ENCODE measurements at regions not wholly inside any gene's neighbourhood (a gene's known extent, or its start where the extent isn't known, plus 50 kb on each side); places are given as distances from the start of the nearest gene placed in this dataset.

DNA sequence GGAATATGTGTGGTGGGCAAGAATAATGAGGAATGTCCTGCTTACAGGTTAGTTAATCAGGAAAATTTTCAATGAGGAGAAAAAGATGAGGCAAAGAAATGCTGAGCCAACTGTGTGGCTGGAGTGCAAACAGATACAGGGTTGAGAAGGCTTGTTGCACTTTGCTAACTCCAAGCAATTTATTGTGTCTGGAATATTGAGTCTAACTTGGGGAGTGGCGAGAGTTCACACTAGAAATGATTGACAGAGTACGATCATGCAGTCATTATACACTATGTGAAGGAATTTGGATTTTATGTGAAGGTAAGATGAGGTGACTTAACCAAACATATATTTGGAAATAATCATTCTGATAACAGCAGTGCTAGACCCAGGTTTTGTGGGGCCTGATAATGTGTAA, 185.0 kb upstream of the ELAC2 start:
- Histone ChIP-seq H3K36me3 (ENCODE audit: control insufficient read depth, insufficient read depth, low read length) (no peaks in the 10 kb centered on the region), H3K9me3 (replicated peaks; ENCODE audit: control insufficient read depth, low read depth, low read length) (no peaks in the 10 kb centered on the region), H3K4me1 (ENCODE audit: control insufficient read depth, insufficient read depth, low read length) (no peaks in the 10 kb centered on the region), H3K27me3 (ENCODE audit: control insufficient read depth, insufficient read depth, low read length) (no peaks in the 10 kb centered on the region), H3K4me3 (ENCODE audit: low read length) (no peak overlapping the region), H3K27ac (ENCODE audit: low read length) (no peak overlapping the region)
- WGBS (ENCODE audit: insufficient coverage): no CpG with 5 or more reads among the region's 2 CpGs
- no peak for DNase-seq

DNA sequence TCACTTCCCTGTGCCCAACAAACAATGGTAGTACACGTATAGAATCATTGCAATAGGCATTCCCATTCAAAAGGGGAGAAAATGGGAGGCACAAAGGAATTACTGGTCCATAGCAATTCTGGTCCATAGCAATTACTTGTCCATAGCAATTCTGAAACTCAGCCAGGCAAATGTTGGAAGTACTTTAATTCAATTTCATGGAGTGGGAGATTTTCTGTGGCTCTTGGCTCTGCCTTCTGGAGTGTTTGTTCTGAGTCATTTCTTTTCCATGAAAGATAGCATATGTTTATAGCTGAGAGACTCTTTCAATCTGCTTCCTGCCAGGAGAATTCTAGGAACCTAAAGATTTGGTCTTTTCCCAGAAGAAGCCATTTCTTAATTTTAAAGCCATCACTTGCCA, 182.8 kb upstream of the ELAC2 start:
- no peaks in the 10 kb centered on the region for H3K9me3 ChIP-seq (replicated peaks; ENCODE audit: control insufficient read depth, low read depth, low read length)
- H3K4me1 ChIP-seq (ENCODE audit: control insufficient read depth, insufficient read depth, low read length): no peaks in the 10 kb centered on the region
- peak; percentile 22 for DNase-seq
- no CpG with 5 or more reads among the region's 1 CpG for WGBS (ENCODE audit: insufficient coverage)
- H3K36me3 ChIP-seq (ENCODE audit: control insufficient read depth, insufficient read depth, low read length): no peaks in the 10 kb centered on the region
- H3K4me3 ChIP-seq (ENCODE audit: low read length): no peak overlapping the region
- no peaks in the 10 kb centered on the region for H3K27me3 ChIP-seq (ENCODE audit: control insufficient read depth, insufficient read depth, low read length)
- H3K27ac ChIP-seq (ENCODE audit: low read length): no peak overlapping the region

DNA sequence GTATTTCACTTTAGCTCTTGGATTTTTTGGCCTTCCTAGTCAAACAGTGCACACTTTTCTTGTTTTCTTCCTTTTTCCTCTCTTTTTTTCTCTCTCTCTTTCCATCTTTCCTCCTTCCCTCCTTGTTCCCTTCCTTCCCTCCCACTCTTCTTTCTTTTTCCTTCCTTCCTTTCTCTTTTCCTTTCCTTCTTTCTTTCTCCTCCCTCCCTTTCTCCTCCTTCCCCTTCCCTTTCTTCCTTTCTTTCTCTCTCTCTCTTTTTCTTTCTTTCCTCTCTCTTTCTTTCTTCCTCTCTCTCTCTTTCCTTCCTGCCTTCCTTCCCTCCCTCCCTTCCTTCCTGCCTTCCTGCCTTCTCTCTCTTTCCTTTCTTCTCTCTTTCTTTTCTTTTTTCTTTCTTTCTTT, 181.6 kb upstream of the ELAC2 start:
- Histone ChIP-seq H3K27me3 (ENCODE audit: control insufficient read depth, insufficient read depth, low read length) (no peaks in the 10 kb centered on the region), H3K4me3 (ENCODE audit: low read length) (no peak overlapping the region), H3K9me3 (replicated peaks; ENCODE audit: control insufficient read depth, low read depth, low read length) (no peaks in the 10 kb centered on the region), H3K36me3 (ENCODE audit: control insufficient read depth, insufficient read depth, low read length) (no peaks in the 10 kb centered on the region), H3K27ac (ENCODE audit: low read length) (no peak overlapping the region), H3K4me1 (ENCODE audit: control insufficient read depth, insufficient read depth, low read length) (no peaks in the 10 kb centered on the region)
- DNase-seq: no peak

GRCh38 chr17:13197586-13197985, 179.8 kb upstream of the ELAC2 start:
- Histone ChIP-seq H3K27ac (ENCODE audit: low read length) (no peak overlapping the region), H3K9me3 (replicated peaks; ENCODE audit: control insufficient read depth, low read depth, low read length) (no peaks in the 10 kb centered on the region), H3K27me3 (ENCODE audit: control insufficient read depth, insufficient read depth, low read length) (no peaks in the 10 kb centered on the region), H3K4me3 (ENCODE audit: low read length) (no peak overlapping the region), H3K4me1 (ENCODE audit: control insufficient read depth, insufficient read depth, low read length) (no peaks in the 10 kb centered on the region), H3K36me3 (ENCODE audit: control insufficient read depth, insufficient read depth, low read length) (no peaks in the 10 kb centered on the region)
- no peak for DNase-seq
- no CpG with 5 or more reads among the region's 4 CpGs for WGBS (ENCODE audit: insufficient coverage)

DNA sequence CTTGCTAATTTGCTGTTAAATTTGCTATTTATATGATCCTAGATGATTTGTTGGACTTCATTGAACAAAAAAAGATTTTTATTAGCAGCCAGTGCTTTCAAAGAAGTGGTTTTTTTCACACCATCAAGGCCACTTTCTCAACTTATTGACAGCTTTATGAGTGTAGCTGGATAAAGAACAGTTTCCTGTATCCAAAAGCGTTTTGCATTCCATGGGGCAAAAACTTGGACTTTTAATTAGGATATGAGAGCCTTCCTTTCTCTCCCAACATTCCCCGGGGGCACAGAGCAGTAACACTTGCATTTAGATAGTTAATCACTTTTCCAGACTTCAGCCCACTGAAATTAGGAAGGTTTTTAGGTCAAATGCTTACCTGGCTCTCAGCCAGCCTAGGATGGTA, 177.1 kb upstream of the ELAC2 start:
- WGBS (ENCODE audit: insufficient coverage): no CpG with 5 or more reads among the region's 2 CpGs
- H3K27me3 ChIP-seq (ENCODE audit: control insufficient read depth, insufficient read depth, low read length): no peaks in the 10 kb centered on the region
- H3K36me3 ChIP-seq (ENCODE audit: control insufficient read depth, insufficient read depth, low read length): no peaks in the 10 kb centered on the region
- peak; percentile 6 for DNase-seq
- H3K27ac ChIP-seq (ENCODE audit: low read length): no peak overlapping the region
- H3K4me1 ChIP-seq (ENCODE audit: control insufficient read depth, insufficient read depth, low read length): no peaks in the 10 kb centered on the region
- H3K9me3 ChIP-seq (replicated peaks; ENCODE audit: control insufficient read depth, low read depth, low read length): no peaks in the 10 kb centered on the region
- no peak overlapping the region for H3K4me3 ChIP-seq (ENCODE audit: low read length)

GRCh38 chr17:13182854-13183253, 165.0 kb upstream of the ELAC2 start:
- H3K4me3 ChIP-seq (ENCODE audit: low read length): no peak overlapping the region
- no peaks in the 10 kb centered on the region for H3K4me1 ChIP-seq (ENCODE audit: control insufficient read depth, insufficient read depth, low read length)
- H3K9me3 ChIP-seq (replicated peaks; ENCODE audit: control insufficient read depth, low read depth, low read length): no peaks in the 10 kb centered on the region
- H3K27me3 ChIP-seq (ENCODE audit: control insufficient read depth, insufficient read depth, low read length): no peaks in the 10 kb centered on the region
- 40% methylated on average over 3 of the region's 4 CpGs for WGBS (ENCODE audit: insufficient coverage)
- H3K27ac ChIP-seq (ENCODE audit: low read length): no peak overlapping the region
- DNase-seq: no peak
- H3K36me3 ChIP-seq (ENCODE audit: control insufficient read depth, insufficient read depth, low read length): no peaks in the 10 kb centered on the region

GRCh38 chr17:13182450-13182849, 164.6 kb upstream of the ELAC2 start:
- no peaks in the 10 kb centered on the region for H3K27me3 ChIP-seq (ENCODE audit: control insufficient read depth, insufficient read depth, low read length)
- H3K9me3 ChIP-seq (replicated peaks; ENCODE audit: control insufficient read depth, low read depth, low read length): no peaks in the 10 kb centered on the region
- no peaks in the 10 kb centered on the region for H3K36me3 ChIP-seq (ENCODE audit: control insufficient read depth, insufficient read depth, low read length)
- H3K27ac ChIP-seq (ENCODE audit: low read length): no peak overlapping the region
- H3K4me3 ChIP-seq (ENCODE audit: low read length): no peak overlapping the region
- no peaks in the 10 kb centered on the region for H3K4me1 ChIP-seq (ENCODE audit: control insufficient read depth, insufficient read depth, low read length)
- no peak for DNase-seq

DNA sequence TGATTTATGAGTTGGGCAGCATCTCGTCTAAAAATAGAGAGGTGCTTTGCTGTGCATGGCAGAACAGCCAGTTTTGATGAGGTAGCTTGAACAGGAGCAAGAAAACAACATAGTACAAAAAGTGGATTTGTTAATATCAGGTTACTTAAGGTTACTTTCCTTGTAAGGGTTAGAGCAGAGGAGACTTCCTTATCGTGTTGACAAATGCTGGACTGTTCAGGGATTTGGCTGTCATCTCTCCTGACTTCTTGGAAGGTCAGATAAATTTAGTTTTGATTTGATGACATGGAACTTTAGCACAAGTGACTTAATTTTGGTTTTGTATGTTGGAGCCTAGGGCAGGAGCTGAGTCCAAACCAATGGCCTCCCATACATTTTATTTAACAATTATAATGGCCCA, 163.9 kb upstream of the ELAC2 start:
- 70% methylated on average over 2 of the region's 2 CpGs for WGBS (ENCODE audit: insufficient coverage)
- no peak overlapping the region for H3K4me3 ChIP-seq (ENCODE audit: low read length)
- no peaks in the 10 kb centered on the region for H3K27me3 ChIP-seq (ENCODE audit: control insufficient read depth, insufficient read depth, low read length)
- no peaks in the 10 kb centered on the region for H3K9me3 ChIP-seq (replicated peaks; ENCODE audit: control insufficient read depth, low read depth, low read length)
- no peaks in the 10 kb centered on the region for H3K36me3 ChIP-seq (ENCODE audit: control insufficient read depth, insufficient read depth, low read length)
- H3K27ac ChIP-seq (ENCODE audit: low read length): no peak overlapping the region
- no peaks in the 10 kb centered on the region for H3K4me1 ChIP-seq (ENCODE audit: control insufficient read depth, insufficient read depth, low read length)
- DNase-seq: no peak

- Histone ChIP-seq H3K4me3 (ENCODE audit: low read length) (no peak overlapping the region), H3K36me3 (ENCODE audit: control insufficient read depth, insufficient read depth, low read length) (no peaks in the 10 kb centered on the region), H3K27me3 (ENCODE audit: control insufficient read depth, insufficient read depth, low read length) (no peaks in the 10 kb centered on the region), H3K9me3 (replicated peaks; ENCODE audit: control insufficient read depth, low read depth, low read length) (peaks cover 19% of the 10 kb centered on the region), H3K27ac (ENCODE audit: low read length) (no peak overlapping the region), H3K4me1 (ENCODE audit: control insufficient read depth, insufficient read depth, low read length) (no peaks in the 10 kb centered on the region)
- DNase-seq: no peak
- 59% methylated on average over 3 of the region's 4 CpGs for WGBS (ENCODE audit: insufficient coverage)
These were observed 158.6 kb upstream of the ELAC2 start for GRCh38 chr17:13176436-13176835.

GRCh38 chr17:13171790-13172189, 154.0 kb upstream of the ELAC2 start:
- H3K9me3 ChIP-seq (replicated peaks; ENCODE audit: control insufficient read depth, low read depth, low read length): peaks cover 28% of the 10 kb centered on the region
- no peaks in the 10 kb centered on the region for H3K4me1 ChIP-seq (ENCODE audit: control insufficient read depth, insufficient read depth, low read length)
- H3K27me3 ChIP-seq (ENCODE audit: control insufficient read depth, insufficient read depth, low read length): no peaks in the 10 kb centered on the region
- no peak overlapping the region for H3K27ac ChIP-seq (ENCODE audit: low read length)
- H3K4me3 ChIP-seq (ENCODE audit: low read length): no peak overlapping the region
- no CpG with 5 or more reads among the region's 1 CpG for WGBS (ENCODE audit: insufficient coverage)
- DNase-seq: no peak
- H3K36me3 ChIP-seq (ENCODE audit: control insufficient read depth, insufficient read depth, low read length): no peaks in the 10 kb centered on the region

- WGBS (ENCODE audit: insufficient coverage): no CpG with 5 or more reads among the region's 1 CpG
- no peaks in the 10 kb centered on the region for H3K9me3 ChIP-seq (replicated peaks; ENCODE audit: control insufficient read depth, low read depth, low read length)
- H3K27ac ChIP-seq (ENCODE audit: low read length): no peak overlapping the region
- H3K36me3 ChIP-seq (ENCODE audit: control insufficient read depth, insufficient read depth, low read length): no peaks in the 10 kb centered on the region
- no peak for DNase-seq
- no peaks in the 10 kb centered on the region for H3K27me3 ChIP-seq (ENCODE audit: control insufficient read depth, insufficient read depth, low read length)
- H3K4me1 ChIP-seq (ENCODE audit: control insufficient read depth, insufficient read depth, low read length): no peaks in the 10 kb centered on the region
- H3K4me3 ChIP-seq (ENCODE audit: low read length): no peak overlapping the region
These were observed 144.5 kb upstream of the ELAC2 start for GRCh38 chr17:13162361-13162760.
